ENCODE measurements at regions not wholly inside any gene's neighbourhood (a gene's known extent, or its start where the extent isn't known, plus 50 kb on each side); places are given as distances from the start of the nearest gene placed in this dataset.

DNA sequence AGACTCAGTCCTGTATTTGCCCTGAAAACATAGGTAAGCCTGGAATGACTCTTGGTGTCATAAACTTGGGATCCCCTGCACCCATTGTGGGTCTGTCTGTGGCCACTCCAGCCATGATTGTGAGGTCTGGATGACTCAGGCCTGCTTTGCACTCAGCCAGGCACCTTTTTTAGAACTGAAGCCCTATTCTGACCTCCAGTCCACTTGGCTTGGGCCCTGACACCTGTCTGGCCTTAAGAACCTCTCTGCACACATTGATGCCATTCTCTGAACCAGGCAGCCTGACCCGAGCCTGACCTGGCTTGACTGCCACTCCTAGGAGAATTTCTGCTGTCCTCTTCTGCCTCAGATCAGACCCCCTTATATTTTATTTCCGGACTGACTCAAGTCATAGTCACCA is 383.7 kb downstream of the MAFB start:
- H2AK5ac ChIP-seq (ENCODE audit: low read depth, low read length): no peak overlapping the region
- no peak overlapping the region for H2BK120ac ChIP-seq (replicated peaks; ENCODE audit: low read depth, low read length)
- no peak overlapping the region for H2BK20ac ChIP-seq (ENCODE audit: low read length)
- no peak overlapping the region for H3K4me2 ChIP-seq (ENCODE audit: insufficient read depth in 1 of 2, low read depth in 2 of 2, low read length in 2 of 2)
- H4K20me1 ChIP-seq (replicated peaks in 1 of 2; ENCODE audit: control insufficient read depth in 1 of 2, insufficient read depth in 2 of 2, low read length in 2 of 2): no peaks in the 10 kb centered on the region
- H4K91ac ChIP-seq (replicated peaks; ENCODE audit: insufficient read length, low read length): no peak overlapping the region
- no peak overlapping the region for H3K56ac ChIP-seq (replicated peaks; ENCODE audit: insufficient read length, low read depth, low read length)
- no peaks in the 10 kb centered on the region for H3K23me2 ChIP-seq (ENCODE audit: low read depth, low read length)
- WGBS, 2 experiments (ENCODE audit: extremely low coverage in 1 of 2, insufficient coverage in 1 of 2, insufficient read length in 1 of 2, insufficient replicate concordance in 2 of 2, low coverage in 1 of 2, low lambda C conversion rate in 2 of 2, missing lambda C conversion rate in 1 of 2): 83% methylated on average over 2 of the region's 2 CpGs; no CpG with 5 or more reads in 1 of the 2 experiments
- no peak overlapping the region for H2BK15ac ChIP-seq (ENCODE audit: low read length)
- H3K4ac ChIP-seq (replicated peaks; ENCODE audit: insufficient read length, low read depth, low read length): no peak overlapping the region
- no peaks in the 10 kb centered on the region; a peak in 2 of 7 replicates for H3K27me3 ChIP-seq (replicated peaks in 1 of 4; ENCODE audit: control insufficient read depth in 3 of 4, extremely low read depth in 1 of 4, insufficient read depth in 3 of 4, low read length in 3 of 4)
- no peak overlapping the region for H4K5ac ChIP-seq (ENCODE audit: insufficient read length, low read depth, low read length)
- H3K27ac ChIP-seq (ENCODE audit: low read depth, low read length): no peak overlapping the region
- POLR2A ChIA-PET (ENCODE audit: partially characterized antibody): interaction anchor here (1.6 kb wide), 1 partner anchor 30 kb away, joined by 5 read pairs; no protein-coding TSS in a partner anchor
- H3K23ac ChIP-seq (ENCODE audit: insufficient read length): no peak overlapping the region
- no peak overlapping the region; a peak in 1 of 8 replicates for H3K4me3 ChIP-seq (ENCODE audit: extremely low read depth in 1 of 4, insufficient read depth in 2 of 4, low read depth in 3 of 4, low read length in 4 of 4)
- no peaks in the 10 kb centered on the region for H3K36me3 ChIP-seq (ENCODE audit: control insufficient read depth in 2 of 4, insufficient read depth in 4 of 4, low read length in 3 of 4)
- H3K79me2 ChIP-seq (ENCODE audit: control insufficient read depth in 1 of 2, insufficient read depth in 2 of 2, low read length in 2 of 2): no peaks in the 10 kb centered on the region
- no peak overlapping the region for H3K18ac ChIP-seq (ENCODE audit: extremely low read depth, low read length)
- H3K9me3 ChIP-seq (ENCODE audit: insufficient read depth in 2 of 2, low read depth in 1 of 2, low read length in 1 of 2): no peaks in the 10 kb centered on the region
- no peak for FAIRE-seq
- H3K9ac ChIP-seq (replicated peaks in 1 of 4; ENCODE audit: extremely low read depth in 1 of 4, low read depth in 3 of 4, low read length in 3 of 4): no peak overlapping the region
- no peak overlapping the region for H2BK5ac ChIP-seq (ENCODE audit: low read depth, low read length)
- no peaks in the 10 kb centered on the region; a peak in 1 of 7 replicates for H3K4me1 ChIP-seq (replicated peaks in 1 of 4; ENCODE audit: control insufficient read depth in 3 of 4, insufficient read depth in 4 of 4, low read length in 3 of 4)
- TF ChIP-seq MAFK (IDR thresholded peaks at IDR 0.05; ENCODE audit: low read depth, low read length): no peak
- no peak for TF ChIP-seq SIX5 (IDR thresholded peaks at IDR 0.05; ENCODE audit: low read depth, low read length)
- no peak for DNase-seq (ENCODE audit: low read depth in 1 of 2, low spot score in 2 of 2)
- CTCF ChIA-PET (ENCODE audit: partially characterized antibody): no interaction called here
- no peak overlapping the region for H4K8ac ChIP-seq (ENCODE audit: extremely low read depth, insufficient read depth, low read length)
- H3K79me1 ChIP-seq (ENCODE audit: low read depth, low read length): no peaks in the 10 kb centered on the region
- no peak overlapping the region for H3K14ac ChIP-seq (ENCODE audit: insufficient read length)
- no peak overlapping the region for H2BK12ac ChIP-seq (ENCODE audit: low read depth, low read length)
- H2AFZ ChIP-seq (ENCODE audit: low read length): no peak overlapping the region
